ENCODE measurements at regions not wholly inside any gene's neighbourhood (a gene's known extent, or its start where the extent isn't known, plus 50 kb on each side); places are given as distances from the start of the nearest gene placed in this dataset.

DNA sequence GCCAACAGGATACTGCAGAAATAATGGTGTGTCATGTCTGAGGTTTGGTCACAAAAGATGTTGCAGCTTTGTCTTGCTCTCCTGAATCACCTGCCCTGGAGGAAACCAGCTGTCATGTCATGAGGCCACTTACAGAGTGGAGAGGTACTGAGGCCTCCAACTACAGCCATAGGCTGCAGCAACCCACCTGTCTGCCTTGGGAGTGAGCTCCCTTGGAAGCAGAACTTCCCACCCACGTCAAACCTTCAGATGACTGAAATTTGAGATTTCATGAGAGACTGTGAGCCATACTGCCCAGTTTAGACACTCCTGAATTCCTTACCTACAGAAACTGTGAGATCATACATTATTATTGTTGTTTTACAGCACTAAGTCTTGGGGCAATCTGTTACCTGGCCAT lies 475.9 kb downstream of the HS3ST3B1 start:
- H3K9me3 ChIP-seq = no peaks in the 10 kb centered on the region
- H3K4me3 ChIP-seq = no peak overlapping the region
- intact Hi-C loops (cut with DNase I) = no loop called here
- no peak overlapping the region for H3K27ac ChIP-seq
- H3K4me1 ChIP-seq = peaks cover 0 to 33% (median 10%) of the 10 kb centered on the region in 3 donors
- WGBS, 2 donors = 44 to 50% methylated on average over 1 of the region's 1 CpG
- TF ChIP-seq, protein P1, sequence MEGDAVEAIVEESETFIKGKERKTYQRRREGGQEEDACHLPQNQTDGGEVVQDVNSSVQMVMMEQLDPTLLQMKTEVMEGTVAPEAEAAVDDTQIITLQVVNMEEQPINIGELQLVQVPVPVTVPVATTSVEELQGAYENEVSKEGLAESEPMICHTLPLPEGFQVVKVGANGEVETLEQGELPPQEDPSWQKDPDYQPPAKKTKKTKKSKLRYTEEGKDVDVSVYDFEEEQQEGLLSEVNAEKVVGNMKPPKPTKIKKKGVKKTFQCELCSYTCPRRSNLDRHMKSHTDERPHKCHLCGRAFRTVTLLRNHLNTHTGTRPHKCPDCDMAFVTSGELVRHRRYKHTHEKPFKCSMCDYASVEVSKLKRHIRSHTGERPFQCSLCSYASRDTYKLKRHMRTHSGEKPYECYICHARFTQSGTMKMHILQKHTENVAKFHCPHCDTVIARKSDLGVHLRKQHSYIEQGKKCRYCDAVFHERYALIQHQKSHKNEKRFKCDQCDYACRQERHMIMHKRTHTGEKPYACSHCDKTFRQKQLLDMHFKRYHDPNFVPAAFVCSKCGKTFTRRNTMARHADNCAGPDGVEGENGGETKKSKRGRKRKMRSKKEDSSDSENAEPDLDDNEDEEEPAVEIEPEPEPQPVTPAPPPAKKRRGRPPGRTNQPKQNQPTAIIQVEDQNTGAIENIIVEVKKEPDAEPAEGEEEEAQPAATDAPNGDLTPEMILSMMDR (IDR thresholded peaks at IDR 0.05) = no peak
- no peak for TF ChIP-seq POLR2A (IDR thresholded peaks at IDR 0.05)
- no peaks in the 10 kb centered on the region for H3K36me3 ChIP-seq
- DNase-seq = no peak
- H3K27me3 ChIP-seq = no peaks in the 10 kb centered on the region

DNA sequence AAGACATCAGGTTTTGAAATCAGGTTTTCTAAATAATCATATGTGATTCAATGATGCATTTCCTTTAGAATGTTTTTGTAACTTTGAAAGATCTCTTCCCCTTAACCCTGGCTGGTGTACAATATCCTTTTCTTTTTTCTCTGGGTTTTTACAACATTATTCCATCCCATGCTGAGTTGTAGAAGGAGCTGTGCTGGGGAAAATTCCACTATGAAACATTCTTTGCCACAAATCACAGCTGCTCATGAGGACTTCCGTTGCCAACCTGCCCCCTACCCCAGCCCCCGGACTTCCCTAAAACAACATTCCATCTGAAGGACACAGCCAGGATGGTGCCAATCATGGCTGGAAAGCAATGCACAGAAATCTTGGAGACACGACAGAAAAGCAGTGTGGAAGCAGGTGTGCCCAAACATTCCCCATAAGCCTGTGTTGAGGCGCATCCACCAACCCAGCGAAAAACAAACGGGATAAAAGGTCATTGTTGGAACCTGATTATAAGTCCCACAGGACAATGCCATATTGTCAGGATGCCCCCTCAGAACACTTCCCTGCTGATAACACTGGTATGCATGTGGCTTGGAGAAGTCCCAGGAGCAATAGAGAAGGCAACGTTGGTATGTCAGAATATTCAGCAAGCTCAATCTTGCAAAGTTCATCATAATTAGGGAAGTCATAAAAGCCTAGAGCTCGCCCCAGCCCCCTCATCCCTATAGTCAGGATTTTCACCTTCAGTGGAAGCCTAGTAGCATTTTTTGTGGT lies 475.0 kb downstream of the HS3ST3B1 start:
- no peaks in the 10 kb centered on the region for H3K9me3 ChIP-seq
- H3K4me1 ChIP-seq = peaks cover 0 to 33% (median 10%) of the 10 kb centered on the region in 3 donors
- 34 to 44% methylated on average over 7 of the region's 8 CpGs for WGBS, 2 donors
- no peaks in the 10 kb centered on the region for H3K36me3 ChIP-seq
- intact Hi-C loops (cut with DNase I) = no loop called here
- no peaks in the 10 kb centered on the region for H3K27me3 ChIP-seq
- TF ChIP-seq, protein P1 (IDR thresholded peaks at IDR 0.05) = no peak
- TF ChIP-seq POLR2A (IDR thresholded peaks at IDR 0.05) = no peak
- no peak for DNase-seq
- H3K4me3 ChIP-seq = no peak overlapping the region
- no peak overlapping the region for H3K27ac ChIP-seq

DNA sequence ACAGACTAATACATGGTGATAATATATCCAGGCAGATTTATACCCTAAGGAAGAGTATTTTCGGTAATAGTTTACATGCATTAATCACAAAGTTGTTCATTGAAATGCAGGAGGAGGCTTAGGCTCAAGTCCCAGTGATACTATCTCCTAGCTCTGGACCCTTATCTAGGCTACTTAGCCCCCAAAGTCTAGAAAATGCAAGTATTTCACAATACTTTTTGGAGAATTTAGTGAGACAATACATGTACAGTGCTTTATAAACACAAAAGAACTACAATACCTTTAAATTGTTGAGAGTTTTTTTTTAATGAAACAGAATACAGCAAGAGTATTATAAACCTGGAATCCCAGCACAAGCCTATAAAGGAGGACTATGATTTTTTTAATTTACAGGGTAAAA lies 473.9 kb downstream of the HS3ST3B1 start:
- Histone ChIP-seq H3K4me3 (no peak overlapping the region), H3K9me3 (no peaks in the 10 kb centered on the region), H3K27ac (no peak overlapping the region), H3K36me3 (no peaks in the 10 kb centered on the region), H3K27me3 (no peaks in the 10 kb centered on the region), H3K4me1 (peaks cover 0 to 27% (median 8%) of the 10 kb centered on the region in 3 donors)
- WGBS, 2 donors = 87 to 93% methylated on average over 1 of the region's 1 CpG
- TF ChIP-seq POLR2A (IDR thresholded peaks at IDR 0.05) = no peak
- TF ChIP-seq, protein P1 (IDR thresholded peaks at IDR 0.05) = no peak
- intact Hi-C loops (cut with DNase I) = no loop called here
- DNase-seq = no peak

DNA sequence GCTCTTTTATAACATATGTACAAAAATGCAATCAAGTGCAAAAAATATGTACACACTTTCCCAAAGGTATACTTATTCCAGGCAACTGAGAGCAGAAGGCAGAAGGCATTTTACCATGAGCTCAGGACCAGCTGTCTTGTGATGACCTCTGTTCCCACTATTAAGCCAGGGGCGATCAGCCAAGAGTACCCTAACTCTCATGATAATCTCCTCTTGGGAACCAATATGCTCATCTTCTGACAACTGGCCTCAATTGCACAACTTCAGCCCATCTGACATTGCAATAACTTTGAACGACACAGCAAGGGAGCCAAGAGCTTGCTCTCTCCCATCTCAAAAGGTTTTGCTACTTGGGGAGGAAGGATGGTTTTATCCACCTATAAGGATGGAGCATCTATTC lies 471.9 kb downstream of the HS3ST3B1 start:
- DNase-seq = no peak
- Histone ChIP-seq H3K27ac (no peak overlapping the region), H3K27me3 (no peaks in the 10 kb centered on the region), H3K4me1 (peaks cover 0 to 10% (median 0%) of the 10 kb centered on the region in 3 donors), H3K4me3 (no peak overlapping the region), H3K9me3 (no peaks in the 10 kb centered on the region), H3K36me3 (no peaks in the 10 kb centered on the region)
- 67 to 77% methylated on average over 2 of the region's 2 CpGs for WGBS, 2 donors
- no peak for TF ChIP-seq POLR2A (IDR thresholded peaks at IDR 0.05)
- TF ChIP-seq, protein P1 (IDR thresholded peaks at IDR 0.05) = no peak
- intact Hi-C loops (cut with DNase I) = no loop called here

DNA sequence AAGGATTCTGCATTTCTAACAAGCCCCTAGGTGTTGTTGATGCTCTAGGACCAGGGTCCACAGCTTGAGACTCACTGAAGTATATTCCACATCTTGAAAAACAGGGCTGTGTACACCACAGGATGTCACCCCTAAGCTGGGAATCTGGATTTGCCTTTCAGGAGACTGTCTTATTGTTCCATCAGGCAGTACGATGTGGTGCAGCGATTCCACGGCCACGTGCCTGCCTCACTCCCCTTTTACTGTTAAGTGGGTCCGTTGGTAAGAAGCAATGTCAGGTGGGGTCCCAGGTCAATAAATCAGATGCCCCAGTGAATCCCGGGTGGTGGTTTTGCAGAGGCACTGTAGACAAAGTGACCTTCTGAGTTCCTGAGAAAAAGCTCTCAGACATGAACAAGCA lies 470.7 kb downstream of the HS3ST3B1 start:
- no peak overlapping the region for H3K4me3 ChIP-seq
- H3K9me3 ChIP-seq = no peaks in the 10 kb centered on the region
- no peak overlapping the region for H3K27ac ChIP-seq
- intact Hi-C loops (cut with DNase I) = no loop called here
- H3K36me3 ChIP-seq = no peaks in the 10 kb centered on the region
- DNase-seq = no peak
- TF ChIP-seq POLR2A (IDR thresholded peaks at IDR 0.05) = no peak
- TF ChIP-seq, protein P1 (IDR thresholded peaks at IDR 0.05) = no peak
- peaks cover 0 to 3% (median 0%) of the 10 kb centered on the region in 3 donors for H3K4me1 ChIP-seq
- WGBS, 2 donors = 45 to 88% methylated on average over 1 to 5 of the region's 6 CpGs
- H3K27me3 ChIP-seq = no peaks in the 10 kb centered on the region
